DMS 273 treated with DMSO at 0.1 percent for 48 hours (cell line): ENCODE measurements at regions not wholly inside any gene's neighbourhood (a gene's known extent, or its start where the extent isn't known, plus 50 kb on each side); places are given as distances from the start of the nearest gene placed in this dataset.
"Not testable (repeated sequence)": the region's sequence is repeated elsewhere in the genome, so short reads cannot be mapped to it uniquely, and the experiment has no call there.

Experiments used
- DNase-seq: peaks from one replicate; lab custom pipeline; 2025; lab: John Stamatoyannopoulos, UW

- DNase-seq: no peak
Observed at GRCh38 chr2:84288293-84288692, 170.8 kb downstream of the SUCLG1 start.

- no peak for DNase-seq
Observed at GRCh38 chr2:84286878-84287277, 172.2 kb downstream of the SUCLG1 start.

DNA sequence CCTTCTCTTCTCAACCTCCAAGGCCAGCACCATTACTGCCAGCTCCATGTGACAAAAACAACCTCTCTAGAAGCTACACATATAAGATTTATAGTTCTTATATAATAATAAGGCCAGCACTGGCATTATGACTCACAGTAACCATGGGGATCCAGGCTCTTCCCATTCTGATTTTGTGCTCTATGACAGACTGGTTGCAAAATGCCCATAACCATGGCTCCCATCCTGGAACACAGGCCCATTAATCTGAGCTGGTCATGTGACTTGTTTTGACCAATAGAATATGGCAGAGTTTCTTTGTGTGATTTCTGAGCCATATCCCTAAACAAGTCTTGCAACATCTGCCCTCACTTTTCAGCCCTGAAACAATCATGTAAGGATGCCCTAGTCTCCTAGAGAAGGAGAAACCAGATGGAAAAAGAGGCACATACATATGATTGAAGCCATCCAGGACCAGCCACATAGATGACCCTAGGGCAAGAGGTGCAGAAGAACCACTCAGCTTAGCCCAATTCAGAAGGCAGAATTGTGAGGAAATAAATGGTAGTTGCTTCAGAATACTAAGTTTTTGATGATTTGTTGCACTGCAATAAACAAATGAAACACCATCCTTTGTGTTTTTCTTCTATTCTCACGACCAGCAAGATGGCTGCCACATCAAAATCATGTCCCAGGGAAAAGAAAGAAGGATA lies 173.9 kb downstream of the SUCLG1 start:
- no peak for DNase-seq

- no peak for DNase-seq
Observed at GRCh38 chr2:84283506-84283905, 175.6 kb downstream of the SUCLG1 start.

GRCh38 chr2:84281510-84281909 lies 177.6 kb downstream of the SUCLG1 start:
- no peak for DNase-seq

DNA sequence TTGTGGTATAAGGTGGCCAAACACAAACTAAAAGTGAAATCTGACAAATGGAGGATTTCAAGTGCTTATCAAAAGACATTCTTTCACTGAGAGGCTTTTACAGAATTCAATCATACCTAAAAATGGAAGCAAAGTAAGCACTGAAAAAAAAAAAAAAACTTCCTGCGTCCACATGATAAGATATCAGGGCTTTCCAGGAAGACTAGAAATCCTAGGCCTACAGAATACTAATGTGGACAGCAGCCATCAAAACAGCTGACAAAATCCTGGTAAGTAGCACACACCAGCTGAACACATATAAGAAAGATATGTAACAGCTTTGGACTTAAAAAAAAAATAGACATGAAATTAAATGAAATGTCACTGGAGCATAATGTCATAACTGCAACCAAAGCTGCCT lies 178.2 kb downstream of the SUCLG1 start:
- DNase-seq: no peak

DNA sequence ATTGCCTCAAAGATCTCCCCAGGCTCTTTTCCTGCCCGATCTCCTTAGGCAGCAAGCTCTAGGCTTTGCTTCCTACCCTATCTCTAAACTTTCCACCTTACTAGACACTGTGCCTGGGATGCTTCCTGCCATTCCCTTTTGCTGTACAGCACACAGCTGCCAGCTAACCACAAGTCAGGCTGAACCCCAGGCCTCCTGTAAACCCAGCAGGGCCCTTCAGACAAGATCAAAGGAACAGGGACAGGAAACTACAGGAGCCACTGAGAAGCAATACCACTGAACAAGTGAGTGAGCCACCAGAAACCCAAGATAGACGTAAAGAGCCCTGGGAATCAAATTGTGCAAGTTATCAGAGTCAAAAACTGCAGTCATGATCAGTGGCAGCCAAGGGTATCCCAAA lies 180.7 kb downstream of the SUCLG1 start:
- DNase-seq: no peak

DNA sequence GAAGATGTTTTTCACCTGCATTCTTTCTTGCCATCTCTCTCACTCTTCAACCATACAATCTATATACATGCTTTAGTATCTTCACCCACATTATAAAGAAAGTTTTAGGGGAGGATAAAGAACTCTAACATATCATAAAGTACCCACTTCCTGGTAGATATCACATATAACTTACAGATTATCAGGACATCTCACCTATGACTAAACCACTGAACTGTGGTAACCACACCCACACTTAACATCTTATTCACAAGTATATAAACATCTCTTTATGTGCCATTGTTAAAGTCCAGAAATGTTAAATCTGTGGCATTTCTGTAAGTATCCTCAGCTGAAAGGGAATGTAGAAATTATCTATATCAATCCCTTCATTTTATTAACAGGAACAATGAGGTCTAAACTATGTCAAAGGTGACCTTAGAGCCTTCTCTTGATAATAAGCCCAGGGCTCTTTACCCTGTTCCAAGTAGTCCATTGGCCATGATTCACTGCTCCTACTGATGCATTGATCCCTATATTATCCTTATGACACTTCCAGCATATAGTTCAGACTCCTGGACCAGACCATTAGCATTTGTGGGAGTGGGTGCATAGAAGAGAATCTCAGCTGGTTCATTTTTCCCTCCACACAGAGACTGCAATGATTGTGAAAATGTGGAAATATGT lies 182.4 kb downstream of the SUCLG1 start:
- no peak for DNase-seq

DNA sequence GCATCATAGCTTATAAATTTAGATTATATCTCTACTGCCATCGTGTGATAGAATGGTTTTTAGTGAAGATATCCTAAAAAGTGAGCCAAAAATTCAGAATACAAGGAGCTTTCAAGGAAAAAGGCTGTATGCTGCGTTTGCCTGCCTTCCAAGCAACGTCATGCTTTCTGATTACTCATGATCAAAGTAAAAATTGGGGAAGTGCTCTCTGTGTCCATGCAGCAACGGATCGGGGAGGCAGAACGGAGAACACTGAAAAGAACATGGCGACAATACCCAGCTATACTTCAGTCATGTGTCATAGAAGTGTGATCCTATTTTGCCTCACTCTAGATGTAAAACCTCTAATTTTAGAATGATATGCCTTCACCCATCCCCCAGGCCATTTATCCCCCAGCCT lies 185.7 kb downstream of the SUCLG1 start:
- DNase-seq: no peak

GRCh38 chr2:84271977-84272376 lies 187.1 kb downstream of the SUCLG1 start:
- DNase-seq: no peak

- DNase-seq: peak; percentile 30
Observed at GRCh38 chr2:84257831-84258230, 201.2 kb downstream of the SUCLG1 start.

GRCh38 chr2:84251651-84252302 lies 207.3 kb downstream of the SUCLG1 start:
- DNase-seq: no peak

GRCh38 chr2:84249140-84249539 lies 209.9 kb downstream of the SUCLG1 start:
- DNase-seq: no peak

DNA sequence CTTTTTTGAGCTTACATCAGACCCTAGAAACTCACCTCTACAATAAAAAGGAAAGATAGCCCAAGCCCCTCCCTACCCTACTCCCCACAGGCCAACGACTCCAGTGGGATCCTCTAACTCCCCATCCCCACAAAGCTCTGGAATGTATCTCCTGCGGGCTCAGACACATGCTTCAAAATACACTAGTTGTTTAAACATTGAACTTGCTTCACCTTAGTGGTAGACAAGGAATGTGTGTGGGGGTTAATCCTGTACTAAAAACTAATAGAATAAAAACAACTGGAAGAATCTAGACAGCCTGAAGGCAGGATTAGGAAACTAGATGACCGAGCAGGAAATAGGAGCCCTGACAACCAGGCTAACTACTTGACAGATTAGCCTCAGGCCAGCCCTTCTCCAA lies 211.5 kb downstream of the SUCLG1 start:
- DNase-seq: no peak

DNA sequence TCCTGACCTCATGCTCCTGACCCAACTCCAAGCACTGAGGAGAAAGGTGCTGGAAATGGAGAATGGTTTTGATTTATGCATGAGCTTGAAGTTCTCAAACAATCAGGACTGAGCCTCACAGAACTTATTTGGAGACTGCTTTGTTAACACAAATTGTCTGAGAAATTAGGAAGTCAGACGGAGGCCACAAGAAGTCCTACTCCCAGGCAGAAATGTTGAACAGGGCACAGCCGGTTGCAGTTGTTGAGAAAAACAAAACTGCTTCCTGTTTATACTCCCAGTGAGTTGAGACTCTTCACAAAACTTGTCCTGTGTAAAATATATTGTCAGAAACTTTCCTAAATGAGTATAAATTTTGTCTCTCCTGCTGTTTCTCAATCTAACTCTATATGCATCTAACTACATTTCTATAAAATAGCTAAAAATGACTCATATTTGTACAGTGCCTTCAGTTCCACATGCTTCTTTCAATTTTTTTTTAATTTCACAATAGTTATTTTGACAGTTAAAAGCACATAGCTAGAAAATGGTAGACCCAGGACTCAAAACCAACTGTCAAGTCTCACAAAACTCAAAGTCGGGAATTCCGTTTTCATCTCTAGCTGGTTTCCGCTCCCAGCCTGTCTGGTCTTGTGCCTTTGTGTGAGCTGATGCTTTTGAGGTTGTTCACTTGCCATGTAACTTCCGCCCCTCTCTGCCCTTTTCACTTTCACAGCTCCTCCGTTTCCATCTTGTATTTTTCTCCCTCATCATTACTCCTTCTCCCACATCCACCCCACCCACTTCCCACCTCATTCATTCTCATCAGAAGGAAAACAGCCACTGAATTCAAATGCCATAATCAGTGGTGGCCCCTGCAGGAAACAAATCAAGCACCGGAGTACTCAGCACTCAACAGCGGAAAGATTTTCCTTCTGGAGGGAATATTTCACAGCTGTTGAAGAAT lies 215.0 kb downstream of the SUCLG1 start:
- no peak for DNase-seq

DNA sequence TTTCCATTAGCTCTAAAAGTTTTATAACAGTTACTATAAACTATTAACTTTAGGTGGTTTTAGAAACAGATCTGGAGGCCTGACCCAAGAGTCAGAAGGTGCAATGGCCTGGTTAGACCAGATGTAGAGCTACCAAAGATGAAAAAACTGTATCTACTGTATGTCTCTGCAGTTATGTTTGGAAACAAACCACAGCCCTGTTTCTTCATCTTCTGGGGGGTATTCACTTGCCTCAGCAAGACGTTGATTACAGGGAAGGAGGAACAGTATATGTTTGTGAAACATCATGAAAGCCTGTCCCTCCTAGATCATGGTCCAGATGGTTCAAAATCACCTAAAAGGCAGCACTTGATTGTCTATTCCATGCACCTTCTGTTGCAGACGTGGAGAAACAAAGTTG lies 220.2 kb downstream of the SUCLG1 start:
- no peak for DNase-seq

DNA sequence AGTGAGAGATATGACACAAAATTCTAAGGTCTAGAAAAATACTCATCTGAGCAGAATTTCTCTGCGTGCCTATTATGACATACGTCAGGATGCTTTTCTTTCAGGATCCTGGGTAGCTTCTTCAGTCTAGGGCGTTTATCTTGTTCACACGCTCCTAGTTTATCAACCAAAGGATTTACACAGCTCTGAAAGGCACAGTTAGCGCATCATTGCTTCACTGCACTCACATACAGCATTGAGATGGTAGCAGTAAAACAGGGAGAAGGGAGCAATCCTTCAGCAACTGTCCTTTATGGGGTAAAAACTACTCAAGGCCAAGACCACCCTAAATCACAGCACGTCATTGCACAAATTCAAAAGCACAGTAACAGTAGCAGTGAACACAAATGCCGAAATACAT lies 222.8 kb downstream of the SUCLG1 start:
- DNase-seq: no peak

- DNase-seq: no peak
Observed at GRCh38 chr2:84234103-84234502, 225.0 kb downstream of the SUCLG1 start.

DNA sequence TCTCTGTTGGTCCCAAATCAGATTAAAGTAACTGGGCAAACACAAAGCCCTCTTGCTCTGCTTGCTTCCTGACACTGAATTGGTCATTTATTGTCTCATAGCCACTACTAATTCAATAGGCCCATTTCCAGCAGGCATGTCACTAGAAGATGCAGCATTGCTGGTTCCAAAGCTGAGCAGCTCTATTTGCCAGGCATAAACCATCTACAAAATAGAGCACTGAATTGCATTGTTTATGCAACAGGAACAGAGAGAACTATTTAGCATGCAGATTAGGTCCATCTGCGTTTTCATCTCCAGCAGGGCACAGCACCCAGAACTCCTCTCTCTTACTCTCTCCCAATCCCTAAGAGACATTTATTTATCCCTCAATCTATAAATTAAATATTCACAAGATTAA lies 227.6 kb downstream of the SUCLG1 start:
- DNase-seq: no peak

GRCh38 chr2:84224121-84224520 lies 235.0 kb downstream of the SUCLG1 start:
- no peak for DNase-seq

DNA sequence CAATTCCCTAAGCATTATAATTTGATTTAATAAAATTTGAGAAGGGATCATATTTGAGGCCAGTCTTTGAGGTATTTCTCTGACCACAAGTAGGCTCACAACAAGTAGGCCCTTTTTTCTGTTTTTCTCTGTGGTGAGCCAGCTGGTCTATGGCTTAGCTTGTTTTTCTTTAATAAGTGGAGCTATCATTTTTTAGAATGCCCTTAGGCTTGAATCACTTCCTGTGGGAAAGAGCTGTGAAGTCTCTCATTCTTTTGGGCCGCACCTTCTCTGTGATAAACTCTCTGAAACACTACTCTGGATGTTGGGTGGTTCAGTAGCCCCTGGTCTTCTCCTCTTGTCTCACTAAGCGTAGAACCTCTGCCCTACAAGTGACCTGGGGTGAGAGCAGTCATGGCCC lies 235.9 kb downstream of the SUCLG1 start:
- DNase-seq: no peak

DNA sequence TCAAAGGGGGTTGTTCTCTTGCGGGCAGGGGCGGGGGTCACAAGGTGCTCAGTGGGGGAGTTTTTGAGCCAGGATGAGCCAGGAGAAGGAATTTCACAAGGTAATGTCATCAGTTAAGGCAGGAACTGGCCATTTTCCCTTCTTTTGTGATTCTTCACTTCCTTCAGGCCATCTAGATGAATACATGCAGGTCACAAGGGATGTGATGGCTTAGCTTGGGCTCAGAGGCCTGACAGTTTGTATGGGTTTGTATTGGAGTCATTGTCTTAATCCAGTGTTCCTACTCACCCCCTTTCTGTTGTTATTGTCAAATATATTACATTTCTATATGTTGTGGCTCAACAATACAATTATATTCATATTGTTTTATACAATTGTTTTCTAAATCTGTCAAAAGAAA lies 238.0 kb downstream of the SUCLG1 start:
- DNase-seq: not testable (repeated sequence)
